ENCODE measurements at regions not wholly inside any gene's neighbourhood (a gene's known extent, or its start where the extent isn't known, plus 50 kb on each side); places are given as distances from the start of the nearest gene placed in this dataset.

- ChIA-PET POLR2A (no interaction called here), CTCF (no interaction called here)
- Histone ChIP-seq H3K4me3 (ENCODE audit: control insufficient read depth in 1 of 7, extremely low read depth in 1 of 7, insufficient read depth in 4 of 7, low read depth in 2 of 7, low read length in 6 of 7) (no peak overlapping the region), H3K4me1 (ENCODE audit: control extremely low read depth in 1 of 4, control insufficient read depth in 4 of 4, insufficient read depth in 4 of 4, low read length in 3 of 4) (peaks cover 0 to 7% (median 2%) of the 10 kb centered on the region in 4 experiments), H3K27ac (ENCODE audit: insufficient read depth in 1 of 2, low read depth in 1 of 2, low read length in 2 of 2, poor library complexity in 1 of 2, severe bottlenecking in 2 of 2) (no peak overlapping the region), H3K36me3 (ENCODE audit: control insufficient read depth in 4 of 4, insufficient read depth in 4 of 4, low read length in 3 of 4) (no peaks in the 10 kb centered on the region), H3K9me3 (ENCODE audit: control extremely low read depth in 1 of 5, control insufficient read depth in 4 of 5, insufficient read depth in 2 of 5, low read depth in 1 of 5, low read length in 4 of 5) (no peaks in the 10 kb centered on the region), H3K27me3 (replicated peaks in 2 of 5; ENCODE audit: control insufficient read depth in 4 of 5, insufficient read depth in 5 of 5, low read length in 4 of 5) (no peaks in the 10 kb centered on the region)
- DNase-seq: no peak
These were observed 403.3 kb downstream of the HGF start for GRCh38 chr7:81366546-81366945.

GRCh38 chr7:81361769-81362312 is 408.0 kb downstream of the HGF start:
- Histone ChIP-seq H3K27me3 (replicated peaks in 2 of 5; ENCODE audit: control insufficient read depth in 4 of 5, insufficient read depth in 5 of 5, low read length in 4 of 5) (no peaks in the 10 kb centered on the region), H3K36me3 (ENCODE audit: control insufficient read depth in 4 of 4, insufficient read depth in 4 of 4, low read length in 3 of 4) (no peaks in the 10 kb centered on the region), H3K27ac (ENCODE audit: insufficient read depth in 1 of 2, low read depth in 1 of 2, low read length in 2 of 2, poor library complexity in 1 of 2, severe bottlenecking in 2 of 2) (no peak overlapping the region), H3K9me3 (ENCODE audit: control extremely low read depth in 1 of 5, control insufficient read depth in 4 of 5, insufficient read depth in 2 of 5, low read depth in 1 of 5, low read length in 4 of 5) (no peaks in the 10 kb centered on the region), H3K4me3 (ENCODE audit: control insufficient read depth in 1 of 7, extremely low read depth in 1 of 7, insufficient read depth in 4 of 7, low read depth in 2 of 7, low read length in 6 of 7) (no peak overlapping the region), H3K4me1 (ENCODE audit: control extremely low read depth in 1 of 4, control insufficient read depth in 4 of 4, insufficient read depth in 4 of 4, low read length in 3 of 4) (no peaks in the 10 kb centered on the region)
- no peak for DNase-seq
- ChIA-PET CTCF (no interaction called here), POLR2A (no interaction called here)
- WGBS (ENCODE audit: insufficient coverage): 81% methylated on average over 2 of the region's 2 CpGs

- Histone ChIP-seq H3K4me1 (ENCODE audit: control extremely low read depth in 1 of 4, control insufficient read depth in 4 of 4, insufficient read depth in 4 of 4, low read length in 3 of 4) (no peaks in the 10 kb centered on the region), H3K27me3 (replicated peaks in 2 of 5; ENCODE audit: control insufficient read depth in 4 of 5, insufficient read depth in 5 of 5, low read length in 4 of 5) (no peaks in the 10 kb centered on the region), H3K36me3 (ENCODE audit: control insufficient read depth in 4 of 4, insufficient read depth in 4 of 4, low read length in 3 of 4) (no peaks in the 10 kb centered on the region), H3K27ac (ENCODE audit: insufficient read depth in 1 of 2, low read depth in 1 of 2, low read length in 2 of 2, poor library complexity in 1 of 2, severe bottlenecking in 2 of 2) (no peak overlapping the region), H3K4me3 (ENCODE audit: control insufficient read depth in 1 of 7, extremely low read depth in 1 of 7, insufficient read depth in 4 of 7, low read depth in 2 of 7, low read length in 6 of 7) (no peak overlapping the region), H3K9me3 (ENCODE audit: control extremely low read depth in 1 of 5, control insufficient read depth in 4 of 5, insufficient read depth in 2 of 5, low read depth in 1 of 5, low read length in 4 of 5) (peaks cover 0 to 4% (median 0%) of the 10 kb centered on the region in 5 experiments)
- ChIA-PET CTCF (no interaction called here), POLR2A (no interaction called here)
- no CpG with 5 or more reads among the region's 2 CpGs for WGBS (ENCODE audit: insufficient coverage)
- no peak for DNase-seq
These were observed 413.9 kb downstream of the HGF start for GRCh38 chr7:81355911-81356310.

- POLR2A ChIA-PET: no interaction called here
- no peaks in the 10 kb centered on the region for H3K36me3 ChIP-seq (ENCODE audit: control insufficient read depth in 4 of 4, insufficient read depth in 4 of 4, low read length in 3 of 4)
These were observed 420.8 kb downstream of the HGF start for GRCh38 chr7:81349044-81349443.

GRCh38 chr7:81339946-81340345 is 421.1 kb upstream of the SEMA3C start:
- no peaks in the 10 kb centered on the region for H3K36me3 ChIP-seq (ENCODE audit: control insufficient read depth in 4 of 4, insufficient read depth in 4 of 4, low read length in 3 of 4)
- no CpG with 5 or more reads among the region's 2 CpGs for WGBS (ENCODE audit: insufficient coverage)
- H3K4me3 ChIP-seq (ENCODE audit: control insufficient read depth in 1 of 7, extremely low read depth in 1 of 7, insufficient read depth in 4 of 7, low read depth in 2 of 7, low read length in 6 of 7): no peak overlapping the region
- no peaks in the 10 kb centered on the region for H3K4me1 ChIP-seq (ENCODE audit: control extremely low read depth in 1 of 4, control insufficient read depth in 4 of 4, insufficient read depth in 4 of 4, low read length in 3 of 4)
- no peak overlapping the region for H3K27ac ChIP-seq (ENCODE audit: insufficient read depth in 1 of 2, low read depth in 1 of 2, low read length in 2 of 2, poor library complexity in 1 of 2, severe bottlenecking in 2 of 2)
- H3K9me3 ChIP-seq (ENCODE audit: control extremely low read depth in 1 of 5, control insufficient read depth in 4 of 5, insufficient read depth in 2 of 5, low read depth in 1 of 5, low read length in 4 of 5): peaks cover 0 to 2% (median 0%) of the 10 kb centered on the region in 5 experiments
- no peaks in the 10 kb centered on the region for H3K27me3 ChIP-seq (replicated peaks in 2 of 5; ENCODE audit: control insufficient read depth in 4 of 5, insufficient read depth in 5 of 5, low read length in 4 of 5)
- DNase-seq: no peak
- CTCF ChIA-PET: no interaction called here
- POLR2A ChIA-PET: no interaction called here

More at GRCh38 chr7:81349044-81349443, 420.8 kb downstream of the HGF start:
- peaks cover 0 to 2% (median 0%) of the 10 kb centered on the region in 5 experiments for H3K9me3 ChIP-seq (ENCODE audit: control extremely low read depth in 1 of 5, control insufficient read depth in 4 of 5, insufficient read depth in 2 of 5, low read depth in 1 of 5, low read length in 4 of 5)
- WGBS (ENCODE audit: insufficient coverage): 93% methylated on average over 3 of the region's 5 CpGs
- H3K4me3 ChIP-seq (ENCODE audit: control insufficient read depth in 1 of 7, extremely low read depth in 1 of 7, insufficient read depth in 4 of 7, low read depth in 2 of 7, low read length in 6 of 7): no peak overlapping the region
- H3K27me3 ChIP-seq (replicated peaks in 2 of 5; ENCODE audit: control insufficient read depth in 4 of 5, insufficient read depth in 5 of 5, low read length in 4 of 5): no peaks in the 10 kb centered on the region
- CTCF ChIA-PET: no interaction called here
- no peak overlapping the region for H3K27ac ChIP-seq (ENCODE audit: insufficient read depth in 1 of 2, low read depth in 1 of 2, low read length in 2 of 2, poor library complexity in 1 of 2, severe bottlenecking in 2 of 2)
- H3K4me1 ChIP-seq (ENCODE audit: control extremely low read depth in 1 of 4, control insufficient read depth in 4 of 4, insufficient read depth in 4 of 4, low read length in 3 of 4): no peaks in the 10 kb centered on the region
- no peak for DNase-seq

GRCh38 chr7:81333536-81333935 is 414.7 kb upstream of the SEMA3C start:
- H3K4me3 ChIP-seq (ENCODE audit: control insufficient read depth in 1 of 7, extremely low read depth in 1 of 7, insufficient read depth in 4 of 7, low read depth in 2 of 7, low read length in 6 of 7): no peak overlapping the region
- no peak overlapping the region for H3K27ac ChIP-seq (ENCODE audit: insufficient read depth in 1 of 2, low read depth in 1 of 2, low read length in 2 of 2, poor library complexity in 1 of 2, severe bottlenecking in 2 of 2)
- H3K27me3 ChIP-seq (replicated peaks in 2 of 5; ENCODE audit: control insufficient read depth in 4 of 5, insufficient read depth in 5 of 5, low read length in 4 of 5): no peaks in the 10 kb centered on the region
- H3K4me1 ChIP-seq (ENCODE audit: control extremely low read depth in 1 of 4, control insufficient read depth in 4 of 4, insufficient read depth in 4 of 4, low read length in 3 of 4): no peaks in the 10 kb centered on the region
- WGBS (ENCODE audit: insufficient coverage): 100% methylated on average over 1 of the region's 13 CpGs
- POLR2A ChIA-PET: interaction anchor here (0.5 kb wide), 1 partner anchor 11 kb away, joined by 3 read pairs; no protein-coding TSS in a partner anchor
- DNase-seq: no peak
- CTCF ChIA-PET: no interaction called here
- H3K9me3 ChIP-seq (ENCODE audit: control extremely low read depth in 1 of 5, control insufficient read depth in 4 of 5, insufficient read depth in 2 of 5, low read depth in 1 of 5, low read length in 4 of 5): no peaks in the 10 kb centered on the region
- no peaks in the 10 kb centered on the region for H3K36me3 ChIP-seq (ENCODE audit: control insufficient read depth in 4 of 4, insufficient read depth in 4 of 4, low read length in 3 of 4)

- no peaks in the 10 kb centered on the region for H3K36me3 ChIP-seq (ENCODE audit: control insufficient read depth in 4 of 4, insufficient read depth in 4 of 4, low read length in 3 of 4)
- ChIA-PET CTCF (no interaction called here), POLR2A (no interaction called here)
- WGBS (ENCODE audit: insufficient coverage): no CpG with 5 or more reads among the region's 1 CpG
- H3K27me3 ChIP-seq (replicated peaks in 2 of 5; ENCODE audit: control insufficient read depth in 4 of 5, insufficient read depth in 5 of 5, low read length in 4 of 5): no peaks in the 10 kb centered on the region
- H3K27ac ChIP-seq (ENCODE audit: insufficient read depth in 1 of 2, low read depth in 1 of 2, low read length in 2 of 2, poor library complexity in 1 of 2, severe bottlenecking in 2 of 2): no peak overlapping the region
- no peaks in the 10 kb centered on the region for H3K9me3 ChIP-seq (ENCODE audit: control extremely low read depth in 1 of 5, control insufficient read depth in 4 of 5, insufficient read depth in 2 of 5, low read depth in 1 of 5, low read length in 4 of 5)
- no peak overlapping the region for H3K4me3 ChIP-seq (ENCODE audit: control insufficient read depth in 1 of 7, extremely low read depth in 1 of 7, insufficient read depth in 4 of 7, low read depth in 2 of 7, low read length in 6 of 7)
- no peak for DNase-seq
- no peaks in the 10 kb centered on the region for H3K4me1 ChIP-seq (ENCODE audit: control extremely low read depth in 1 of 4, control insufficient read depth in 4 of 4, insufficient read depth in 4 of 4, low read length in 3 of 4)
These were observed 414.2 kb upstream of the SEMA3C start for GRCh38 chr7:81333004-81333403.
